ENCODE measurements at regions not wholly inside any gene's neighbourhood (a gene's known extent, or its start where the extent isn't known, plus 50 kb on each side); places are given as distances from the start of the nearest gene placed in this dataset.

GRCh38 chr10:105774881-105775280 is 1133.8 kb downstream of the SORCS3 start:
- no peak for DNase-seq (ENCODE audit: extremely low spot score in 2 of 2)
- Histone ChIP-seq H3K36me3 (no peaks in the 10 kb centered on the region), H3K27me3 (no peaks in the 10 kb centered on the region), H3K9me3 (no peaks in the 10 kb centered on the region), H3K4me1 (no peaks in the 10 kb centered on the region), H3K4me3 (no peak overlapping the region), H3K27ac (no peak overlapping the region)
- intact Hi-C loops (cut with DNase I) = no loop called here
- TF ChIP-seq POLR2AphosphoS5 (IDR thresholded peaks at IDR 0.05; ENCODE audit: insufficient read depth in 1 of 2, low read depth in 1 of 2) = no peak
- TF ChIP-seq POLR2A (IDR thresholded peaks at IDR 0.05) = no peak
- TF ChIP-seq CTCF (IDR thresholded peaks at IDR 0.05) = no peak

GRCh38 chr10:105774351-105774750 is 1133.3 kb downstream of the SORCS3 start:
- no peak for DNase-seq (ENCODE audit: extremely low spot score in 2 of 2)
- no peaks in the 10 kb centered on the region for H3K4me1 ChIP-seq
- H3K9me3 ChIP-seq = no peaks in the 10 kb centered on the region
- TF ChIP-seq CTCF (IDR thresholded peaks at IDR 0.05) (no peak), POLR2A (IDR thresholded peaks at IDR 0.05) (no peak), POLR2AphosphoS5 (IDR thresholded peaks at IDR 0.05; ENCODE audit: insufficient read depth in 1 of 2, low read depth in 1 of 2) (no peak)
- intact Hi-C loops (cut with DNase I) = no loop called here
- H3K4me3 ChIP-seq = no peak overlapping the region
- H3K27me3 ChIP-seq = no peaks in the 10 kb centered on the region
- no peaks in the 10 kb centered on the region for H3K36me3 ChIP-seq
- no peak overlapping the region for H3K27ac ChIP-seq

- no peaks in the 10 kb centered on the region for H3K4me1 ChIP-seq
- H3K4me3 ChIP-seq = no peak overlapping the region
- intact Hi-C loops (cut with DNase I) = no loop called here
- TF ChIP-seq POLR2A (IDR thresholded peaks at IDR 0.05) (no peak), CTCF (IDR thresholded peaks at IDR 0.05) (no peak), POLR2AphosphoS5 (IDR thresholded peaks at IDR 0.05; ENCODE audit: insufficient read depth in 1 of 2, low read depth in 1 of 2) (no peak)
- H3K27ac ChIP-seq = no peak overlapping the region
- no peaks in the 10 kb centered on the region for H3K36me3 ChIP-seq
- H3K9me3 ChIP-seq = no peaks in the 10 kb centered on the region
- no peaks in the 10 kb centered on the region for H3K27me3 ChIP-seq
- DNase-seq (ENCODE audit: extremely low spot score in 2 of 2) = no peak
Observed at GRCh38 chr10:105770524-105771212, 1129.6 kb downstream of the SORCS3 start.

- no peaks in the 10 kb centered on the region for H3K4me1 ChIP-seq
- intact Hi-C loops (cut with DNase I) = no loop called here
- H3K27ac ChIP-seq = no peak overlapping the region
- no peak for DNase-seq (ENCODE audit: extremely low spot score in 2 of 2)
- no peaks in the 10 kb centered on the region for H3K9me3 ChIP-seq
- no peak overlapping the region for H3K4me3 ChIP-seq
- TF ChIP-seq POLR2AphosphoS5 (IDR thresholded peaks at IDR 0.05; ENCODE audit: insufficient read depth in 1 of 2, low read depth in 1 of 2) (no peak), CTCF (IDR thresholded peaks at IDR 0.05) (no peak)
- H3K36me3 ChIP-seq = no peaks in the 10 kb centered on the region
- no peaks in the 10 kb centered on the region for H3K27me3 ChIP-seq
Observed at GRCh38 chr10:105769248-105770184, 1128.4 kb downstream of the SORCS3 start.

GRCh38 chr10:105763611-105764010 is 1122.5 kb downstream of the SORCS3 start:
- no peaks in the 10 kb centered on the region for H3K4me1 ChIP-seq
- no peak for TF ChIP-seq POLR2A (IDR thresholded peaks at IDR 0.05)
- no peak for TF ChIP-seq POLR2AphosphoS5 (IDR thresholded peaks at IDR 0.05; ENCODE audit: insufficient read depth in 1 of 2, low read depth in 1 of 2)
- no peak for TF ChIP-seq CTCF (IDR thresholded peaks at IDR 0.05)
- H3K27me3 ChIP-seq = no peaks in the 10 kb centered on the region
- intact Hi-C loops (cut with DNase I) = no loop called here
- DNase-seq (ENCODE audit: extremely low spot score in 2 of 2) = no peak
- no peaks in the 10 kb centered on the region for H3K9me3 ChIP-seq
- no peak overlapping the region for H3K27ac ChIP-seq
- no peak overlapping the region for H3K4me3 ChIP-seq
- H3K36me3 ChIP-seq = no peaks in the 10 kb centered on the region
